PC-3 (cell line): ENCODE measurements at regions not wholly inside any gene's neighbourhood (a gene's known extent, or its start where the extent isn't known, plus 50 kb on each side); places are given as distances from the start of the nearest gene placed in this dataset.

ENCODE experiments used
- ATAC-seq: fragments of 200-7000 bp; cut with Tn5 transposase; 2 replicates; pipeline ENCODE4 v1.9.1; 2020; ENCODE audit warnings: mild to moderate bottlenecking, moderate library complexity
- BruUV-seq: library from RNA; stranded (reverse); fragments of 400-500 nt; replicated peaks from 2 replicates; lab custom pipeline; 2021; lab: Mats Ljungman, UMichigan
- CTCF ChIA-PET: fragments of 300-600 bp; sonication (Branson Sonifier 250); formaldehyde crosslinking; loops from one replicate; lab custom pipeline; 2022; ENCODE audit warnings: antibody characterized with exemption; lab: Charles Lee
- POLR2A ChIA-PET: fragments of 300-600 bp; sonication (Branson Sonifier 250); formaldehyde crosslinking; loops from one replicate; lab custom pipeline; 2022; ENCODE audit warnings: antibody characterized with exemption; ENCODE audit not compliant: unreplicated experiment; lab: Charles Lee
- DNase-seq: peaks from one replicate; pipeline ENCODE4 v3.0.0-alpha.2; 2015
- H2AFZ ChIP-seq: fragments of 300-600 bp; sonication (generic); 2 replicates; pipeline ENCODE4 v1.6.0; 2016; ENCODE audit warnings: antibody characterized with exemption, low read length
- H3F3A ChIP-seq: fragments of 300-600 bp; sonication (generic); one replicate; pipeline ENCODE4 v1.6.0; 2017; ENCODE audit warnings: antibody characterized with exemption, low read length, control low read depth, mild to moderate bottlenecking; ENCODE audit not compliant: unreplicated experiment
- H3K27ac ChIP-seq: fragments of 300-600 bp; sonication (generic); 2 replicates; pipeline ENCODE4 v1.5.1; 2016; ENCODE audit warnings: mild to moderate bottlenecking, low read length
- H3K27me3 ChIP-seq: fragments of 300-600 bp; sonication (generic); 2 replicates; pipeline ENCODE4 v1.6.1; 2016; ENCODE audit warnings: low read length, mixed read lengths
- H3K36me3 ChIP-seq: fragments of 300-600 bp; sonication (generic); 2 replicates; pipeline ENCODE4 v1.6.1; 2016; ENCODE audit warnings: low read depth, mixed run types, low read length, mixed read lengths
- H3K4me1 ChIP-seq: fragments of 300-600 bp; sonication (generic); 2 replicates; pipeline ENCODE4 v1.5.1; 2016; ENCODE audit warnings: low read length; ENCODE audit not compliant: insufficient read depth
- H3K4me2 ChIP-seq: fragments of 300-600 bp; sonication (generic); 2 replicates; pipeline ENCODE4 v1.6.0; 2016; ENCODE audit warnings: low read length
- H3K4me3 ChIP-seq: fragments of 300-600 bp; sonication (generic); 2 replicates; pipeline ENCODE4 v1.5.1; 2016; ENCODE audit warnings: mild to moderate bottlenecking, low read length, mixed read lengths
- H3K79me2 ChIP-seq: fragments of 300-600 bp; sonication (generic); 2 replicates; pipeline ENCODE4 v1.6.1; 2017; ENCODE audit warnings: low read length, mixed read lengths
- H3K9ac ChIP-seq: fragments of 300-600 bp; sonication (generic); 2 replicates; pipeline ENCODE4 v1.6.0; 2016; ENCODE audit warnings: mild to moderate bottlenecking, low read length
- H3K9me2 ChIP-seq: fragments of 300-600 bp; sonication (generic); replicated peaks from 2 replicates; pipeline ENCODE4 v1.6.1; 2016; ENCODE audit warnings: mixed run types, low read length, mixed read lengths
- H3K9me3 ChIP-seq: fragments of 300-600 bp; sonication (generic); 2 replicates; pipeline ENCODE4 v1.6.1; 2016; ENCODE audit warnings: low read length, mixed read lengths
- H4K20me1 ChIP-seq: fragments of 300-600 bp; sonication (generic); 2 replicates; pipeline ENCODE4 v1.6.1; 2016; ENCODE audit warnings: low read length, mixed read lengths
- EZH2 ChIP-seq: fragments of 300-600 bp; sonication (generic); IDR thresholded peaks from one replicate; pipeline ENCODE4 v1.6.1; 2017; ENCODE audit warnings: antibody characterized with exemption, mild to moderate bottlenecking, low read length; ENCODE audit not compliant: unreplicated experiment
- EZH2phosphoT487 ChIP-seq: fragments of 300-600 bp; sonication (generic); IDR thresholded peaks from 2 replicates; pipeline ENCODE4 v1.6.1; 2018; ENCODE audit warnings: mild to moderate bottlenecking, antibody characterized with exemption, low read length, borderline replicate concordance
- intact Hi-C: fragments of 100-400 bp; cut with micrococcal nuclease; formaldehyde crosslinking; loops from 2 replicates; pipeline ENCODE4 v1.9.0; 2023
- TF ChIP-seq, protein P1 (sequence below): fragments of 300-600 bp; sonication (generic); conservative IDR thresholded peaks from 2 replicates; pipeline ENCODE4 v1.5.1; 2017; ENCODE audit warnings: antibody characterized with exemption, low read depth, mild to moderate bottlenecking, low read length

DNA sequence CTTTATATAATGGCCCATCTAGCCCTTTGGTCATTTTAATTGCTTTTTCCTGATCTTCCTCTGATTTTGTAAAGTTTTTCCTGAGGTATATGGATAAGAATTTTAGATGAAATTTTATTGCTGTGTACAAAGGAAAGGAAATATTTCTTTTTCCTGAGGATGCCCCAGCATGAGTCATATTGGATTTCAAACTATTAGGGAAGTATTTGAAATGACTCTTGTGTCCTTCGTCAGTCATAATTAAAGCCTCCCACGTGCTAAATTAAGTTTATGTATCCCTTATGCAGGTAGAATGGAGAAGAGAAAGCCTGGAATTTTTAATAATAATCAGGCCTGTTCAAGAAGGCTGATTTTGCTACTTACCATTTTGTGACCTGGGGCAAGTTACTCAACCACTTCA, 82.6 kb upstream of the GLI3 start:
- Histone ChIP-seq H3K4me3 (no peak overlapping the region), H3F3A (no peaks in the 10 kb centered on the region), H3K4me2 (peak overlapping the region; percentile 27; the same call in 1 of the 2 replicates), H3K27ac (peak overlapping the region; percentile 43), H3K9me3 (no peaks in the 10 kb centered on the region), H3K9ac (no peak overlapping the region), H3K79me2 (no peaks in the 10 kb centered on the region), H4K20me1 (no peaks in the 10 kb centered on the region), H2AFZ (no peak overlapping the region), H3K9me2 (no peaks in the 10 kb centered on the region), H3K27me3 (no peaks in the 10 kb centered on the region), H3K36me3 (no peaks in the 10 kb centered on the region), H3K4me1 (peaks cover 32% of the 10 kb centered on the region)
- ChIA-PET POLR2A (no interaction called here), CTCF (no interaction called here)
- DNase-seq (peak; percentile 57), ATAC-seq (peak; percentile 57)
- TF ChIP-seq EZH2phosphoT487 (no peak), EZH2 (no peak)
- TF ChIP-seq, protein P1, sequence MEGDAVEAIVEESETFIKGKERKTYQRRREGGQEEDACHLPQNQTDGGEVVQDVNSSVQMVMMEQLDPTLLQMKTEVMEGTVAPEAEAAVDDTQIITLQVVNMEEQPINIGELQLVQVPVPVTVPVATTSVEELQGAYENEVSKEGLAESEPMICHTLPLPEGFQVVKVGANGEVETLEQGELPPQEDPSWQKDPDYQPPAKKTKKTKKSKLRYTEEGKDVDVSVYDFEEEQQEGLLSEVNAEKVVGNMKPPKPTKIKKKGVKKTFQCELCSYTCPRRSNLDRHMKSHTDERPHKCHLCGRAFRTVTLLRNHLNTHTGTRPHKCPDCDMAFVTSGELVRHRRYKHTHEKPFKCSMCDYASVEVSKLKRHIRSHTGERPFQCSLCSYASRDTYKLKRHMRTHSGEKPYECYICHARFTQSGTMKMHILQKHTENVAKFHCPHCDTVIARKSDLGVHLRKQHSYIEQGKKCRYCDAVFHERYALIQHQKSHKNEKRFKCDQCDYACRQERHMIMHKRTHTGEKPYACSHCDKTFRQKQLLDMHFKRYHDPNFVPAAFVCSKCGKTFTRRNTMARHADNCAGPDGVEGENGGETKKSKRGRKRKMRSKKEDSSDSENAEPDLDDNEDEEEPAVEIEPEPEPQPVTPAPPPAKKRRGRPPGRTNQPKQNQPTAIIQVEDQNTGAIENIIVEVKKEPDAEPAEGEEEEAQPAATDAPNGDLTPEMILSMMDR: no peak
- BruUV-seq: no TSS peak
- intact Hi-C loops: loop anchor here (5.0 kb wide), 1 partner anchor 248 kb away; no protein-coding TSS in a partner anchor

DNA sequence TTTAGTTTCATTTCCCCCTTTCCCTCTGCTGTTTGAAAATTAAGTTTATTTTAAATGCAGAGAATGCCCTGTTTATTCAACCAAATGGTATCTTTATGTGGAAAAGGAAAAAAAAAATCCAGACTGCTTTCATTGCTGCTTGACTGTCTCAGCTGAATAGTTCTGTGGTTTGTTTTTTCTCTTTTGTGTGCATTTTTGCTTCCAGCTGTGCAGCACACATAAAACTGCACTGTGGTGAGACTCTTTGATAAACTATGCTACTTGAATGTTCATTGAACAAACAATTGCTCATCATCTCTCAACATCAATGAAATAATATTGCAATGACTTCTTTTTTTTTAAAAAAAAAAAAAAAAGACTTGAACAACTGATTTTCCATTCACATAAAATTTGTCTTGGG, 78.6 kb upstream of the GLI3 start:
- Histone ChIP-seq H3K36me3 (no peaks in the 10 kb centered on the region), H3K9ac (no peak overlapping the region), H3K9me3 (no peaks in the 10 kb centered on the region), H3K4me2 (peak overlapping the region; percentile 48), H3K27ac (no peak overlapping the region), H3F3A (no peaks in the 10 kb centered on the region), H2AFZ (no peak overlapping the region), H3K4me3 (0 out of 2 replicates have a peak overlapping the region, but pooled peaks have one; percentile 8), H3K79me2 (no peaks in the 10 kb centered on the region), H3K4me1 (peaks cover 32% of the 10 kb centered on the region), H4K20me1 (no peaks in the 10 kb centered on the region), H3K9me2 (no peaks in the 10 kb centered on the region), H3K27me3 (no peaks in the 10 kb centered on the region)
- ATAC-seq (peak; percentile 84), DNase-seq (peak; percentile 69)
- BruUV-seq: no TSS peak
- intact Hi-C loops: loop anchor here (5.0 kb wide), 1 partner anchor 252 kb away; no protein-coding TSS in a partner anchor
- no peak for TF ChIP-seq EZH2
- TF ChIP-seq, protein P1: no peak
- no peak for TF ChIP-seq EZH2phosphoT487
- POLR2A ChIA-PET: no interaction called here
- CTCF ChIA-PET: no interaction called here

DNA sequence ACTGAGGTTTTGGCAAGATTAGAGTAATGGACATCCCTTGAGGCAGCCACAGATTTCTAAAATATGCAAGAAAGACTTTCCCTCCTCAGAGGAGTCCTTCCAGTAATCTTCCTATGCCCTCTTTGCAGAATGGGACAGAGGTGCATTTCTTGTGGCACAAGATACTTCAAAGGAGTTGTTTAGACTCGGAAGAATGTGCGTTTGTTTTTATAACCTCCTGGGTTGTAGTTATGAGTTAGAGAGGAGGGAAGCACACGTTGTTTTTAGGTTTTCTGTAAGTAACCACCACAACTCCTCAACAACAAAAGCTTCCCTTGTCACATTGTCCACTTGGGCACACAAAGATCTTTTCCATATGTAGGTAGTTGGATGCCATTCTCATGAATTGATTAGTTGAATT, 78.1 kb upstream of the GLI3 start:
- peak overlapping the region; percentile 48 for H3K4me2 ChIP-seq
- no TSS peak for BruUV-seq

More for the DNA sequence above, 78.1 kb upstream of the GLI3 start:
- peaks cover 27% of the 10 kb centered on the region for H3K4me1 ChIP-seq
- H3K4me3 ChIP-seq: no peak overlapping the region
- H3F3A ChIP-seq: no peaks in the 10 kb centered on the region
- H3K27ac ChIP-seq: no peak overlapping the region
- H3K9ac ChIP-seq: no peak overlapping the region
- ChIA-PET CTCF (no interaction called here), POLR2A (no interaction called here)
- no peak for DNase-seq
- no peaks in the 10 kb centered on the region for H4K20me1 ChIP-seq
- no peaks in the 10 kb centered on the region for H3K36me3 ChIP-seq
- intact Hi-C loops: loop anchor here (5.0 kb wide), 1 partner anchor 252 kb away; no protein-coding TSS in a partner anchor
- no peaks in the 10 kb centered on the region for H3K9me2 ChIP-seq
- H3K9me3 ChIP-seq: no peaks in the 10 kb centered on the region
- H2AFZ ChIP-seq: no peak overlapping the region
- no peaks in the 10 kb centered on the region for H3K79me2 ChIP-seq
- TF ChIP-seq EZH2phosphoT487: no peak
- TF ChIP-seq, protein P1: no peak
- TF ChIP-seq EZH2: no peak
- ATAC-seq: no peak
- H3K27me3 ChIP-seq: no peaks in the 10 kb centered on the region
